Spleen (tissue), 11 donors: ENCODE measurements at regions not wholly inside any gene's neighbourhood (a gene's known extent, or its start where the extent isn't known, plus 50 kb on each side); places are given as distances from the start of the nearest gene placed in this dataset.
A peak's percentile ranks its signal among the peaks of the same experiment; 100 is the strongest.

Source experiments
- DNase-seq: peaks from one replicate; pipeline ENCODE4 v3.0.0-alpha.2; 2020
- H3K27ac ChIP-seq, 8 donors: fragments of 200-600 bp; sonication (generic) in 7 of 8; 1 replicate in 4 of 8; 2 replicates in 4 of 8; pipeline versions ENCODE4 v1.5.0 to v1.8.0; 2016 to 2021; ENCODE audit warnings: inconsistent platforms in 4 of 8, mild to moderate bottlenecking in 4 of 8, moderate library complexity in 1 of 8
- H3K27me3 ChIP-seq, 7 donors: fragments of 200-600 bp; sonication (generic) in 6 of 7; replicated peaks in 1 of 7; 1 replicate in 4 of 7; 2 replicates in 3 of 7; pipeline versions ENCODE4 v1.5.0 to v1.8.0; 2016 to 2021; ENCODE audit warnings: inconsistent platforms in 3 of 7, mild to moderate bottlenecking in 1 of 7
- H3K36me3 ChIP-seq, 6 donors: fragments of 200-600 bp; sonication (generic) in 5 of 6; 1 replicate in 4 of 6; 2 replicates in 2 of 6; pipeline versions ENCODE4 v1.5.0 to v1.8.0; 2016 to 2021; ENCODE audit warnings: inconsistent platforms in 2 of 6
- H3K4me1 ChIP-seq, 6 donors: fragments of 200-600 bp; sonication (generic) in 5 of 6; 1 replicate in 3 of 6; 2 replicates in 3 of 6; pipeline versions ENCODE4 v1.5.0 to v1.8.0; 2016 to 2021; ENCODE audit warnings: inconsistent platforms in 3 of 6
- H3K4me3 ChIP-seq, 8 donors: fragments of 200-600 bp; sonication (generic) in 7 of 8; 1 replicate in 4 of 8; 2 replicates in 4 of 8; pipeline versions ENCODE4 v1.5.0 to v1.8.0; 2016 to 2021; ENCODE audit warnings: inconsistent platforms in 4 of 8, mild to moderate bottlenecking in 4 of 8, moderate library complexity in 2 of 8
- H3K9me3 ChIP-seq, 8 donors: fragments of 200-600 bp; sonication (generic) in 7 of 8; 1 replicate in 4 of 8; 2 replicates in 4 of 8; pipeline versions ENCODE4 v1.5.0 to v1.8.0; 2016 to 2021; ENCODE audit warnings: inconsistent platforms in 4 of 8
- POLR2A ChIP-seq, 3 donors: fragments of 450-650 bp; IDR thresholded peaks; one replicate each; pipeline ENCODE4 v1.5.1; 2017; ENCODE audit warnings: antibody characterized with exemption in 3 of 3, mild to moderate bottlenecking in 1 of 3
- POLR2AphosphoS5 ChIP-seq, 3 donors: sonication (generic); formaldehyde crosslinking; IDR thresholded peaks; one replicate each; pipeline ENCODE4 v1.5.1; 2017; ENCODE audit warnings: antibody characterized with exemption in 3 of 3
- WGBS, 5 donors: extraction: QIAGEN DNeasy Blood & Tissue Kit in 3 of 5; methylation state at CpG; one replicate each; pipeline versions ENCODE4 v1.1.5 to v1.1.7; 2013 to 2018; 5-methylcytosine and 5-hydroxymethylcytosine counted together
- intact Hi-C: fragments of 100-400 bp; cut with DNase I; formaldehyde crosslinking; loops from one replicate; pipeline ENCODE4 v1.15.0; 2023; ENCODE audit warnings: low total_unique reads
- TF ChIP-seq, protein P1 (sequence below), 11 experiments: fragments of 200-600 bp in 7 of 11; fragments of 450-650 bp in 4 of 11; sonication (generic) in 4 of 11; IDR thresholded peaks in 8 of 11; conservative IDR thresholded peaks in 3 of 11; 1 replicate in 7 of 11; 2 replicates in 4 of 11; pipeline versions ENCODE4 v1.4.0 to v1.8.0; 2016 to 2021; ENCODE audit warnings: antibody characterized with exemption in 11 of 11, inconsistent platforms in 4 of 11, mild to moderate bottlenecking in 1 of 11
- donor health status: healthy with polysubstance abuse.
- donor health status: DM: no; HTN: no; CAD: no; lungs with moderate emphysema.
- donor health status: DM: no; HTN: no; CAD: no.
- donor health status: Bipolar disorder and iron deficiency.
- donor health status: healthy.
- donor health status: DM: no; HTN: no; CAD: no.
- donor health status: DM: yes; HTN: yes; CAD: no.

DNA sequence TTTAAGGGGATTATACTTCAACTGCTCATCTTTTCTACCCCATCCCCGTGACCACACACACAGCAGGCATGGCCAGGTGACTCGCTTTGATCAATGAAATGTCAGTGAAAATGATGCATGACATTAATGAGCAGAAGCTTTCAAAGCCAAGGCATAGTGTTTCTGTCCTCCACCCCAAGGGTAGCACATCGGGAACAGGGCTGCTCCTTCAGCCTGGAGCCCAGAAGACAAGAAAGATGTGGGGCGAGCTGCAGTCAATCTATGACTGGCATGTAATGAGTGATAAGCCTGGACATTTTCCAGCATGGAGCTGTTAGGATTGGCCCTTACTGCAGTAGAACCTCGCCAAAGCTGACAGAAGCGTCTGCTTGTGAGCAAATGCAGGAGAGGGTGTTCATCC lies 122.6 kb upstream of the IRX2 start:
- H3K27me3 ChIP-seq: no peaks in the 10 kb centered on the region
- H3K4me3 ChIP-seq: no peak overlapping the region
- peaks cover 2 to 36% (median 18%) of the 10 kb centered on the region in 8 donors for H3K9me3 ChIP-seq
- no peaks in the 10 kb centered on the region for H3K36me3 ChIP-seq
- intact Hi-C loops: no loop called here
- WGBS, 5 donors: 71 to 90% (median 73%) methylated on average over 6 of the region's 6 CpGs
- peak; percentile 40 for DNase-seq
- H3K27ac ChIP-seq: no peak overlapping the region
- TF ChIP-seq POLR2AphosphoS5 (IDR thresholded peaks at IDR 0.05) (no peak), POLR2A (IDR thresholded peaks at IDR 0.05) (no peak)
- TF ChIP-seq, protein P1, sequence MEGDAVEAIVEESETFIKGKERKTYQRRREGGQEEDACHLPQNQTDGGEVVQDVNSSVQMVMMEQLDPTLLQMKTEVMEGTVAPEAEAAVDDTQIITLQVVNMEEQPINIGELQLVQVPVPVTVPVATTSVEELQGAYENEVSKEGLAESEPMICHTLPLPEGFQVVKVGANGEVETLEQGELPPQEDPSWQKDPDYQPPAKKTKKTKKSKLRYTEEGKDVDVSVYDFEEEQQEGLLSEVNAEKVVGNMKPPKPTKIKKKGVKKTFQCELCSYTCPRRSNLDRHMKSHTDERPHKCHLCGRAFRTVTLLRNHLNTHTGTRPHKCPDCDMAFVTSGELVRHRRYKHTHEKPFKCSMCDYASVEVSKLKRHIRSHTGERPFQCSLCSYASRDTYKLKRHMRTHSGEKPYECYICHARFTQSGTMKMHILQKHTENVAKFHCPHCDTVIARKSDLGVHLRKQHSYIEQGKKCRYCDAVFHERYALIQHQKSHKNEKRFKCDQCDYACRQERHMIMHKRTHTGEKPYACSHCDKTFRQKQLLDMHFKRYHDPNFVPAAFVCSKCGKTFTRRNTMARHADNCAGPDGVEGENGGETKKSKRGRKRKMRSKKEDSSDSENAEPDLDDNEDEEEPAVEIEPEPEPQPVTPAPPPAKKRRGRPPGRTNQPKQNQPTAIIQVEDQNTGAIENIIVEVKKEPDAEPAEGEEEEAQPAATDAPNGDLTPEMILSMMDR (IDR thresholded peaks at IDR 0.05 in 8 of 11, conservative IDR thresholded peaks at IDR 0.05 in 3 of 11): no peak
- no peaks in the 10 kb centered on the region for H3K4me1 ChIP-seq

DNA sequence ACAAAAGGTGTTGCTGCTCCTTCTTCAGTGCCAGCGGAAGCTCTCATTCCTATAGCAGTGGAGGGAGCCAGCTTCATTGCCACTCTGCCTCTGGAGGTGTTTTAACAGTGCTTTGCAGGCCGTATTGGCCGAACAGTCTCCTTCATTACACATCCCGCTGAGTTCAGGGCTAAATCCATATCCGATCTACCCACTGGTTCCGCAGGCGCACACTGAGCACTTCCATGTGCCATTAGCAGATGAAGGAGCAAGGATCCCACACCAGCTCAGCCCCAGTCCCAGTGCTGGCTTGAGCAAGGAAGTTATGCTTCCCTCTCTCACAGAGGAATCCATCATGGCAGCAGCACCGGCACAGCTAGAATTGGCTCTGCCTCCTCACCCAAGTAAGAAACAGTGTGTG lies 121.2 kb upstream of the IRX2 start:
- TF ChIP-seq, protein P1 (IDR thresholded peaks at IDR 0.05 in 8 of 11, conservative IDR thresholded peaks at IDR 0.05 in 3 of 11): no peak
- TF ChIP-seq POLR2AphosphoS5 (IDR thresholded peaks at IDR 0.05): no peak
- TF ChIP-seq POLR2A (IDR thresholded peaks at IDR 0.05): no peak
- Histone ChIP-seq H3K4me1 (no peaks in the 10 kb centered on the region), H3K36me3 (no peaks in the 10 kb centered on the region), H3K9me3 (peaks cover 0 to 21% (median 5%) of the 10 kb centered on the region in 8 donors), H3K4me3 (no peak overlapping the region), H3K27ac (no peak overlapping the region), H3K27me3 (no peaks in the 10 kb centered on the region)
- intact Hi-C loops: no loop called here
- WGBS, 5 donors: 84 to 97% (median 92%) methylated on average over 8 of the region's 8 CpGs
- DNase-seq: no peak

DNA sequence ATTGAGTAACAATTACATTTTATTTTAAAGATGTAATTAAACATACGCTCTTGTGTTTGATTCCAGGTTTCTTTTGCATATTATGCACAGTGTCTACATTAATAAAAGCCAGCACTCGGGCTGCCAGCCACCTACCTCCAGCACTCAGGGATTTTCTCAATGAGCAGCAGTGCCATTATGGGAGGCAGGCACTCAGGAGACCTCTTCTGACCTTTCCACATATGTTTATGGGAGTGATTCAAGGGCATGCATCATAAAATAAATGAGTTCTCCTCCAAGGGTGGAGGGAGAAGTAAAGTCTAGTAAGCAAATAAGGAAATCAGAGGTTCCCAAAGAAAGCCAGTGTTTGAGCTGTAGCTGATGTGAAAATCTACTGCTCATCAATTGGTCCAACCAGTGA lies 119.8 kb upstream of the IRX2 start:
- no peaks in the 10 kb centered on the region for H3K4me1 ChIP-seq
- DNase-seq: no peak
- H3K4me3 ChIP-seq: no peak overlapping the region
- 58 to 74% (median 63%) methylated on average over 2 of the region's 2 CpGs for WGBS, 5 donors
- no peak overlapping the region for H3K27ac ChIP-seq
- H3K27me3 ChIP-seq: peaks cover 0 to 7% (median 0%) of the 10 kb centered on the region in 7 donors
- intact Hi-C loops: no loop called here
- H3K36me3 ChIP-seq: no peaks in the 10 kb centered on the region
- TF ChIP-seq, protein P1 (IDR thresholded peaks at IDR 0.05 in 8 of 11, conservative IDR thresholded peaks at IDR 0.05 in 3 of 11): no peak
- TF ChIP-seq POLR2A (IDR thresholded peaks at IDR 0.05) (no peak), POLR2AphosphoS5 (IDR thresholded peaks at IDR 0.05) (no peak)
- H3K9me3 ChIP-seq: peaks cover 0 to 21% (median 3%) of the 10 kb centered on the region in 8 donors

DNA sequence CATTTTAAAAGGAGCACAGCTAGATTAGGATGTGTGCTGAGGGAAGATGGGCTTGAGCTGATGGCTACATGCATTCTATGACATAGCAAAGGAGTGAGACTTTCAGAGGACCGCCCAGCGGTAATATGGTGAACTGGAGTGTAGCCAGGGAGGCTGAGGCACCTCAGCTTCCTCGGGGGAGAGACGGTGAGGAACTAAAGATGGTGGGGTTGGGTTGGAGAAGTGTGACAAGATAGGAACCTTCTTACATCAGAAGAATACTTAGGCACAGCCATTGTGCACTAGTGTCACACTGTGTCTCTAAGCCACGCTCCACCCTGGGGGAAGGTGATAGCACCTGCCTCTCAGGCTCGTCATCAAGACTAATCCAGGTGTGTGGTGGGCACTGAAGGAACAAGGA lies 118.0 kb upstream of the IRX2 start:
- TF ChIP-seq POLR2A (IDR thresholded peaks at IDR 0.05) (no peak), POLR2AphosphoS5 (IDR thresholded peaks at IDR 0.05) (no peak)
- TF ChIP-seq, protein P1 (IDR thresholded peaks at IDR 0.05 in 8 of 11, conservative IDR thresholded peaks at IDR 0.05 in 3 of 11): no peak
- Histone ChIP-seq H3K9me3 (peaks cover 0 to 31% (median 0%) of the 10 kb centered on the region in 8 donors), H3K4me3 (no peak overlapping the region), H3K27me3 (peaks cover 0 to 10% (median 0%) of the 10 kb centered on the region in 7 donors), H3K4me1 (no peaks in the 10 kb centered on the region), H3K27ac (no peak overlapping the region), H3K36me3 (no peaks in the 10 kb centered on the region)
- intact Hi-C loops: no loop called here
- no peak for DNase-seq
- WGBS, 5 donors: 72 to 80% (median 78%) methylated on average over 6 of the region's 6 CpGs
